KMS-11 (cell line): ENCODE measurements at regions not wholly inside any gene's neighbourhood (a gene's known extent, or its start where the extent isn't known, plus 50 kb on each side); places are given as distances from the start of the nearest gene placed in this dataset.

ENCODE experiments used
- H2AFZ ChIP-seq: fragments of 200-600 bp; sonication (generic); 2 replicates; pipeline ENCODE4 v1.6.1; 2016; ENCODE audit warnings: antibody characterized with exemption, mixed run types, low read depth
- H3K27ac ChIP-seq: fragments of 200-600 bp; sonication (generic); 2 replicates; pipeline ENCODE4 v1.6.1; 2016; ENCODE audit warnings: mild to moderate bottlenecking, mixed run types
- H3K27me3 ChIP-seq: fragments of 200-600 bp; sonication (generic); 2 replicates; pipeline ENCODE4 v1.6.1; 2017; ENCODE audit warnings: mild to moderate bottlenecking, low read depth, mixed run types, moderate library complexity; ENCODE audit not compliant: insufficient read depth
- H3K36me3 ChIP-seq: fragments of 200-600 bp; sonication (generic); 2 replicates; pipeline ENCODE4 v1.6.1; 2017; ENCODE audit warnings: mild to moderate bottlenecking, mixed run types; ENCODE audit not compliant: insufficient read depth
- H3K4me1 ChIP-seq: fragments of 200-600 bp; sonication (generic); 2 replicates; pipeline ENCODE4 v1.6.1; 2016; ENCODE audit warnings: mild to moderate bottlenecking, low read depth, mixed run types; ENCODE audit not compliant: poor library complexity, severe bottlenecking
- H3K4me2 ChIP-seq: fragments of 200-600 bp; sonication (generic); 2 replicates; pipeline ENCODE4 v1.7.0; 2016; ENCODE audit warnings: mild to moderate bottlenecking, mixed run types
- H3K4me3 ChIP-seq: fragments of 200-600 bp; sonication (generic); IDR thresholded peaks from 2 replicates; pipeline ENCODE4 v1.6.1; 2017; ENCODE audit warnings: low read depth, low read length, mixed read lengths; ENCODE audit not compliant: insufficient read depth
- H3K79me2 ChIP-seq: fragments of 200-600 bp; sonication (generic); 2 replicates; pipeline ENCODE4 v1.6.1; 2016; ENCODE audit warnings: low read depth, mixed run types; ENCODE audit not compliant: insufficient read depth
- H3K9ac ChIP-seq: fragments of 200-600 bp; sonication (generic); 2 replicates; pipeline ENCODE4 v1.6.1; 2016; ENCODE audit warnings: mild to moderate bottlenecking, mixed run types
- H4K20me1 ChIP-seq: fragments of 200-600 bp; sonication (generic); 2 replicates; pipeline ENCODE4 v1.6.1; 2016; ENCODE audit warnings: mild to moderate bottlenecking, mixed run types; ENCODE audit not compliant: insufficient read depth
- CTCF ChIP-seq: fragments of 200-600 bp; sonication (generic); conservative IDR thresholded peaks from 2 replicates; pipeline ENCODE4 v1.6.1; 2017; ENCODE audit warnings: low read depth, mild to moderate bottlenecking, antibody characterized with exemption, low read length, moderate library complexity, mixed read lengths

- no peak overlapping the region for H3K4me2 ChIP-seq
- H3K9ac ChIP-seq, result no peak overlapping the region
- H3K79me2 ChIP-seq, result no peaks in the 10 kb centered on the region
- no peak overlapping the region for H2AFZ ChIP-seq
- no peak for TF ChIP-seq CTCF
- H3K4me1 ChIP-seq, result no peaks in the 10 kb centered on the region
- no peak overlapping the region for H3K27ac ChIP-seq
- no peaks in the 10 kb centered on the region for H3K36me3 ChIP-seq
- no peaks in the 10 kb centered on the region for H3K27me3 ChIP-seq
- no peak overlapping the region for H3K4me3 ChIP-seq
- H4K20me1 ChIP-seq, result no peaks in the 10 kb centered on the region
These were observed 874.5 kb downstream of the BRD1 start for GRCh38 chr22:48953103-48953720.

GRCh38 chr22:48952256-48953102 is 875.2 kb downstream of the BRD1 start:
- no peak overlapping the region for H2AFZ ChIP-seq
- H3K79me2 ChIP-seq, result no peaks in the 10 kb centered on the region
- H3K4me2 ChIP-seq, result no peak overlapping the region
- no peaks in the 10 kb centered on the region for H3K4me1 ChIP-seq
- no peak overlapping the region for H3K4me3 ChIP-seq
- H4K20me1 ChIP-seq, result no peaks in the 10 kb centered on the region
- no peak for TF ChIP-seq CTCF
- H3K36me3 ChIP-seq, result no peaks in the 10 kb centered on the region
- no peaks in the 10 kb centered on the region for H3K27me3 ChIP-seq
- no peak overlapping the region for H3K27ac ChIP-seq
- H3K9ac ChIP-seq, result no peak overlapping the region

- no peak overlapping the region for H2AFZ ChIP-seq
- no peaks in the 10 kb centered on the region for H3K79me2 ChIP-seq
- H3K36me3 ChIP-seq, result no peaks in the 10 kb centered on the region
- no peak overlapping the region for H3K4me2 ChIP-seq
- H3K4me3 ChIP-seq, result no peak overlapping the region
- TF ChIP-seq CTCF, result no peak
- no peak overlapping the region for H3K27ac ChIP-seq
- no peaks in the 10 kb centered on the region for H4K20me1 ChIP-seq
- H3K4me1 ChIP-seq, result no peaks in the 10 kb centered on the region
- H3K9ac ChIP-seq, result no peak overlapping the region
- no peaks in the 10 kb centered on the region for H3K27me3 ChIP-seq
These were observed 875.8 kb downstream of the BRD1 start for GRCh38 chr22:48951836-48952235.

- no peak overlapping the region for H2AFZ ChIP-seq
- no peaks in the 10 kb centered on the region for H3K27me3 ChIP-seq
- H3K79me2 ChIP-seq, result no peaks in the 10 kb centered on the region
- no peak overlapping the region for H3K27ac ChIP-seq
- no peaks in the 10 kb centered on the region for H4K20me1 ChIP-seq
- H3K4me1 ChIP-seq, result no peaks in the 10 kb centered on the region
- no peak overlapping the region for H3K4me3 ChIP-seq
- H3K4me2 ChIP-seq, result no peak overlapping the region
- TF ChIP-seq CTCF, result no peak
- H3K9ac ChIP-seq, result no peak overlapping the region
- no peaks in the 10 kb centered on the region for H3K36me3 ChIP-seq
These were observed 877.3 kb downstream of the BRD1 start for GRCh38 chr22:48950151-48950915.
